ENCODE measurements at regions not wholly inside any gene's neighbourhood (a gene's known extent, or its start where the extent isn't known, plus 50 kb on each side); places are given as distances from the start of the nearest gene placed in this dataset.
"Not testable (repeated sequence)": the region's sequence is repeated elsewhere in the genome, so short reads cannot be mapped to it uniquely, and the experiment has no call there.

GRCh38 chr7:81053623-81054022 lies 134.8 kb upstream of the SEMA3C start:
- no peak overlapping the region for H3K4me3 Mint-ChIP-seq (ENCODE audit: unreplicated experiment)
- Histone ChIP-seq H3K9me3 (ENCODE audit: insufficient read depth, low read depth, low read length) (no peaks in the 10 kb centered on the region), H2AFZ (ENCODE audit: low read depth, low read length) (peak overlapping the region; percentile 6), H4K20me1 (ENCODE audit: insufficient read depth, low read length) (no peaks in the 10 kb centered on the region), H3K27me3 (ENCODE audit: insufficient read depth, low read length) (no peaks in the 10 kb centered on the region), H3K4me1 (ENCODE audit: insufficient read depth, low read length) (no peaks in the 10 kb centered on the region), H3K36me3 (ENCODE audit: insufficient read depth, low read length) (no peaks in the 10 kb centered on the region), H3K4me3 (ENCODE audit: insufficient read depth, low read depth, low read length) (no peak overlapping the region), H3K79me2 (ENCODE audit: insufficient read depth, low read length) (no peaks in the 10 kb centered on the region), H3K4me2 (ENCODE audit: low read length) (no peak overlapping the region), H3K27ac (ENCODE audit: low read depth, low read length) (no peak overlapping the region), H3K9ac (ENCODE audit: low read length) (no peak overlapping the region)
- no peaks in the 10 kb centered on the region for H3K36me3 Mint-ChIP-seq (ENCODE audit: low read depth, unreplicated experiment)
- H3K27ac Mint-ChIP-seq (ENCODE audit: unreplicated experiment) = no peak overlapping the region
- peak; percentile 17 for DNase-seq (ENCODE audit: low read depth)
- H3K4me1 Mint-ChIP-seq (ENCODE audit: low read depth, unreplicated experiment) = peaks cover 9% of the 10 kb centered on the region
- no peak for TF ChIP-seq CTCF (IDR thresholded peaks at IDR 0.05; ENCODE audit: insufficient read depth, low read depth, low read length)
- TF ChIP-seq EZH2 (IDR thresholded peaks at IDR 0.05; ENCODE audit: insufficient read depth, low read length) = no peak
- H3K27me3 Mint-ChIP-seq (ENCODE audit: low read depth, unreplicated experiment) = no peaks in the 10 kb centered on the region
- peaks cover 7% of the 10 kb centered on the region for H3K9me3 Mint-ChIP-seq (ENCODE audit: unreplicated experiment)
- FAIRE-seq = no peak

- peaks cover 2% of the 10 kb centered on the region for H3K9me3 ChIP-seq (ENCODE audit: insufficient read depth, low read depth, low read length)
- no peaks in the 10 kb centered on the region for H4K20me1 ChIP-seq (ENCODE audit: insufficient read depth, low read length)
- H2AFZ ChIP-seq (ENCODE audit: low read depth, low read length) = no peak overlapping the region
- H3K27ac ChIP-seq (ENCODE audit: low read depth, low read length) = no peak overlapping the region
- Mint-ChIP-seq H3K9me3 (ENCODE audit: unreplicated experiment) (peaks cover 10% of the 10 kb centered on the region), H3K4me3 (ENCODE audit: unreplicated experiment) (no peak overlapping the region), H3K4me1 (ENCODE audit: low read depth, unreplicated experiment) (peaks cover 9% of the 10 kb centered on the region), H3K27me3 (ENCODE audit: low read depth, unreplicated experiment) (no peaks in the 10 kb centered on the region), H3K27ac (ENCODE audit: unreplicated experiment) (no peak overlapping the region), H3K36me3 (ENCODE audit: low read depth, unreplicated experiment) (no peaks in the 10 kb centered on the region)
- FAIRE-seq (no peak), DNase-seq (ENCODE audit: low read depth) (peak; percentile 10)
- H3K4me2 ChIP-seq (ENCODE audit: low read length) = no peak overlapping the region
- no peaks in the 10 kb centered on the region for H3K36me3 ChIP-seq (ENCODE audit: insufficient read depth, low read length)
- no peaks in the 10 kb centered on the region for H3K27me3 ChIP-seq (ENCODE audit: insufficient read depth, low read length)
- no peak overlapping the region for H3K9ac ChIP-seq (ENCODE audit: low read length)
- H3K4me1 ChIP-seq (ENCODE audit: insufficient read depth, low read length) = no peaks in the 10 kb centered on the region
- H3K4me3 ChIP-seq (ENCODE audit: insufficient read depth, low read depth, low read length) = no peak overlapping the region
- TF ChIP-seq CTCF (IDR thresholded peaks at IDR 0.05; ENCODE audit: insufficient read depth, low read depth, low read length) (no peak), EZH2 (IDR thresholded peaks at IDR 0.05; ENCODE audit: insufficient read depth, low read length) (no peak)
- H3K79me2 ChIP-seq (ENCODE audit: insufficient read depth, low read length) = no peaks in the 10 kb centered on the region
These were observed 133.1 kb upstream of the SEMA3C start for GRCh38 chr7:81051811-81052413.

GRCh38 chr7:81045491-81046030 lies 126.7 kb upstream of the SEMA3C start:
- Mint-ChIP-seq H3K27ac (ENCODE audit: unreplicated experiment) (no peak overlapping the region), H3K36me3 (ENCODE audit: low read depth, unreplicated experiment) (no peaks in the 10 kb centered on the region), H3K9me3 (ENCODE audit: unreplicated experiment) (peaks cover 11% of the 10 kb centered on the region), H3K27me3 (ENCODE audit: low read depth, unreplicated experiment) (no peaks in the 10 kb centered on the region), H3K4me3 (ENCODE audit: unreplicated experiment) (no peak overlapping the region), H3K4me1 (ENCODE audit: low read depth, unreplicated experiment) (no peaks in the 10 kb centered on the region)
- TF ChIP-seq EZH2 (IDR thresholded peaks at IDR 0.05; ENCODE audit: insufficient read depth, low read length) = no peak
- TF ChIP-seq CTCF (IDR thresholded peaks at IDR 0.05; ENCODE audit: insufficient read depth, low read depth, low read length) = no peak
- no peak for FAIRE-seq
- Histone ChIP-seq H3K9ac (ENCODE audit: low read length) (no peak overlapping the region), H3K4me2 (ENCODE audit: low read length) (no peak overlapping the region), H3K27me3 (ENCODE audit: insufficient read depth, low read length) (no peaks in the 10 kb centered on the region), H3K27ac (ENCODE audit: low read depth, low read length) (no peak overlapping the region), H3K4me1 (ENCODE audit: insufficient read depth, low read length) (no peaks in the 10 kb centered on the region), H2AFZ (ENCODE audit: low read depth, low read length) (no peak overlapping the region), H3K4me3 (ENCODE audit: insufficient read depth, low read depth, low read length) (no peak overlapping the region), H3K9me3 (ENCODE audit: insufficient read depth, low read depth, low read length) (peaks cover 2% of the 10 kb centered on the region), H3K79me2 (ENCODE audit: insufficient read depth, low read length) (no peaks in the 10 kb centered on the region), H3K36me3 (ENCODE audit: insufficient read depth, low read length) (no peaks in the 10 kb centered on the region), H4K20me1 (ENCODE audit: insufficient read depth, low read length) (no peaks in the 10 kb centered on the region)
- no peak for DNase-seq (ENCODE audit: low read depth)

- H3K27ac ChIP-seq (ENCODE audit: low read depth, low read length); H3K79me2 ChIP-seq (ENCODE audit: insufficient read depth, low read length); H3K27me3 Mint-ChIP-seq (ENCODE audit: low read depth, unreplicated experiment); H3K4me1 Mint-ChIP-seq (ENCODE audit: low read depth, unreplicated experiment); H3K36me3 Mint-ChIP-seq (ENCODE audit: low read depth, unreplicated experiment); DNase-seq (ENCODE audit: low read depth); H3K4me3 Mint-ChIP-seq (ENCODE audit: unreplicated experiment); H3K27ac Mint-ChIP-seq (ENCODE audit: unreplicated experiment); H3K27me3 ChIP-seq (ENCODE audit: insufficient read depth, low read length); H4K20me1 ChIP-seq (ENCODE audit: insufficient read depth, low read length); H2AFZ ChIP-seq (ENCODE audit: low read depth, low read length); H3K36me3 ChIP-seq (ENCODE audit: insufficient read depth, low read length); H3K9me3 ChIP-seq (ENCODE audit: insufficient read depth, low read depth, low read length); H3K4me2 ChIP-seq (ENCODE audit: low read length); H3K4me3 ChIP-seq (ENCODE audit: insufficient read depth, low read depth, low read length); H3K4me1 ChIP-seq (ENCODE audit: insufficient read depth, low read length); FAIRE-seq; H3K9ac ChIP-seq (ENCODE audit: low read length): not testable (repeated sequence)
- peaks cover 11% of the 10 kb centered on the region for H3K9me3 Mint-ChIP-seq (ENCODE audit: unreplicated experiment)
These were observed 123.8 kb upstream of the SEMA3C start for GRCh38 chr7:81042646-81043045.

All from astrocyte (in vitro differentiated cells and primary cell).